Caco-2 (cell line): ENCODE measurements at regions not wholly inside any gene's neighbourhood (a gene's known extent, or its start where the extent isn't known, plus 50 kb on each side); places are given as distances from the start of the nearest gene placed in this dataset.

Experiments
- BruUV-seq: library from RNA; stranded (reverse); fragments of 400-500 nt; replicated peaks from 2 replicates; lab custom pipeline; 2021; lab: Mats Ljungman, UMichigan
- CTCF ChIA-PET: fragments of 300-600 bp; sonication (Branson Sonifier 250); formaldehyde crosslinking; loops from one replicate; lab custom pipeline; 2022; ENCODE audit warnings: antibody characterized with exemption; lab: Charles Lee
- POLR2A ChIA-PET: fragments of 300-600 bp; sonication (Branson Sonifier 250); formaldehyde crosslinking; loops from one replicate; lab custom pipeline; 2022; ENCODE audit warnings: antibody characterized with exemption; lab: Charles Lee
- DNase-seq, 2 experiments: peaks; one replicate each; pipeline versions ENCODE4 v3.0.0 to v3.0.0-alpha.2; 2020 to 2022
- H3K27me3 ChIP-seq: replicated peaks from 2 replicates; pipeline ENCODE4 v1.6.0; 2011; ENCODE audit warnings: low read length; ENCODE audit not compliant: control insufficient read depth, insufficient read depth
- H3K36me3 ChIP-seq: 2 replicates; pipeline ENCODE4 v1.5.1; 2011; ENCODE audit warnings: low read length; ENCODE audit not compliant: control insufficient read depth, insufficient read depth
- H3K4me1 ChIP-seq: fragments of 250-450 bp; sonication (Bioruptor Pico); 2 replicates; pipeline ENCODE4 v1.5.1; 2020; ENCODE audit warnings: mild to moderate bottlenecking
- H3K4me3 ChIP-seq: 2 replicates; pipeline ENCODE4 v1.5.1; 2011; ENCODE audit warnings: low read depth, mild to moderate bottlenecking, control low read depth, low read length
- H3K9me3 ChIP-seq: fragments of 250-450 bp; sonication (Bioruptor Pico); 2 replicates; pipeline ENCODE4 v1.5.1; 2020; ENCODE audit warnings: mild to moderate bottlenecking, moderate library complexity
- H3K27ac Mint-ChIP-seq: one replicate; pipeline ENCODE4 v1.8.0; 2022; ENCODE audit warnings: mixed read lengths; ENCODE audit not compliant: unreplicated experiment
- H3K27me3 Mint-ChIP-seq: one replicate; pipeline ENCODE4 v1.8.0; 2022; ENCODE audit warnings: mixed read lengths; ENCODE audit not compliant: insufficient read depth, unreplicated experiment
- H3K36me3 Mint-ChIP-seq: one replicate; pipeline ENCODE4 v1.8.0; 2022; ENCODE audit warnings: mild to moderate bottlenecking, mixed read lengths; ENCODE audit not compliant: insufficient read depth, unreplicated experiment
- H3K4me1 Mint-ChIP-seq: one replicate; pipeline ENCODE4 v1.8.0; 2022; ENCODE audit warnings: low read depth, mixed read lengths; ENCODE audit not compliant: unreplicated experiment
- H3K4me3 Mint-ChIP-seq: one replicate; pipeline ENCODE4 v1.8.0; 2022; ENCODE audit warnings: mild to moderate bottlenecking, moderate library complexity, mixed read lengths; ENCODE audit not compliant: unreplicated experiment
- H3K9me3 Mint-ChIP-seq: one replicate; pipeline ENCODE4 v1.8.0; 2022; ENCODE audit warnings: mixed read lengths; ENCODE audit not compliant: unreplicated experiment
- intact Hi-C: fragments of 100-400 bp; cut with micrococcal nuclease; formaldehyde crosslinking; loops from one replicate; pipeline ENCODE4 v1.10.0; 2022; ENCODE audit not compliant: unreplicated experiment
- TF ChIP-seq, protein P1 (sequence below), 2 experiments: fragments of 200-600 bp in 1 of 2; IDR thresholded peaks; 1 replicate in 1 of 2; 2 replicates in 1 of 2; pipeline versions ENCODE4 v1.5.1 to v1.8.0; 2011 to 2022; ENCODE audit warnings: antibody characterized with exemption in 1 of 2, control low read depth in 1 of 2, inconsistent platforms in 1 of 2, low read depth in 1 of 2, low read length in 1 of 2, mild to moderate bottlenecking in 1 of 2, moderate library complexity in 1 of 2; ENCODE audit not compliant: insufficient read depth in 1 of 2, severe bottlenecking in 1 of 2, unreplicated experiment in 1 of 2

DNA sequence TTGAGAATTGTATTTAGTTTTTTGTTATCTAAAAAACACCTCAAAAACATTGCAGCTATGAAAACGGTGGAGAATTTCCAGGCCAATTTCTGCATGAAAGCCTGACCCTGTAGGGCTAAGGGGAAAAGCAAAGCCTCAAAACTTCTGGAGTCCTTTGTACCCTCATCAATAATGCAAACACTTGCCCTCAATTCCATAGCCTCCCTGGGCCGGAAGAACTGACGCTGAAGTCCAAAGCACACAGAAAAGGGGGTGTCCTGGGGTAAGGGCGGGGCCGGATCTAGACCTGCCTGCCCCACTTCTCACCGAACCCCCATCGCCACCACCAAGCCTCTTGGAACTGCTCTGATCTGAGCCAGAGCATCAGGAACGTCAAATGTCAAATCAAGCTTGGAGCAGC, 173.9 kb upstream of the S100G start:
- BruUV-seq, result no TSS peak
- no peak for DNase-seq
- no peaks in the 10 kb centered on the region for H3K4me1 ChIP-seq
- Mint-ChIP-seq H3K4me1 (no peaks in the 10 kb centered on the region), H3K9me3 (no peaks in the 10 kb centered on the region), H3K36me3 (peaks cover 6% of the 10 kb centered on the region), H3K27me3 (no peaks in the 10 kb centered on the region), H3K4me3 (no peak overlapping the region), H3K27ac (no peak overlapping the region)
- no peak overlapping the region for H3K4me3 ChIP-seq
- CTCF ChIA-PET, result no interaction called here
- TF ChIP-seq, protein P1, sequence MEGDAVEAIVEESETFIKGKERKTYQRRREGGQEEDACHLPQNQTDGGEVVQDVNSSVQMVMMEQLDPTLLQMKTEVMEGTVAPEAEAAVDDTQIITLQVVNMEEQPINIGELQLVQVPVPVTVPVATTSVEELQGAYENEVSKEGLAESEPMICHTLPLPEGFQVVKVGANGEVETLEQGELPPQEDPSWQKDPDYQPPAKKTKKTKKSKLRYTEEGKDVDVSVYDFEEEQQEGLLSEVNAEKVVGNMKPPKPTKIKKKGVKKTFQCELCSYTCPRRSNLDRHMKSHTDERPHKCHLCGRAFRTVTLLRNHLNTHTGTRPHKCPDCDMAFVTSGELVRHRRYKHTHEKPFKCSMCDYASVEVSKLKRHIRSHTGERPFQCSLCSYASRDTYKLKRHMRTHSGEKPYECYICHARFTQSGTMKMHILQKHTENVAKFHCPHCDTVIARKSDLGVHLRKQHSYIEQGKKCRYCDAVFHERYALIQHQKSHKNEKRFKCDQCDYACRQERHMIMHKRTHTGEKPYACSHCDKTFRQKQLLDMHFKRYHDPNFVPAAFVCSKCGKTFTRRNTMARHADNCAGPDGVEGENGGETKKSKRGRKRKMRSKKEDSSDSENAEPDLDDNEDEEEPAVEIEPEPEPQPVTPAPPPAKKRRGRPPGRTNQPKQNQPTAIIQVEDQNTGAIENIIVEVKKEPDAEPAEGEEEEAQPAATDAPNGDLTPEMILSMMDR (IDR thresholded peaks at IDR 0.05; ENCODE audit: insufficient read depth in 1 of 2, low read depth in 1 of 2, low read length in 1 of 2, severe bottlenecking in 1 of 2, unreplicated experiment in 1 of 2), result no peak
- H3K9me3 ChIP-seq, result no peaks in the 10 kb centered on the region
- POLR2A ChIA-PET, result no interaction called here
- no peaks in the 10 kb centered on the region for H3K27me3 ChIP-seq
- no peaks in the 10 kb centered on the region for H3K36me3 ChIP-seq
- intact Hi-C loops, result no loop called here

GRCh38 chrX:16476692-16477091, 173.3 kb upstream of the S100G start:
- no peak overlapping the region for H3K4me3 ChIP-seq
- intact Hi-C loops, result no loop called here
- Mint-ChIP-seq H3K27ac (no peak overlapping the region), H3K9me3 (no peaks in the 10 kb centered on the region), H3K27me3 (no peaks in the 10 kb centered on the region), H3K4me3 (no peak overlapping the region), H3K4me1 (no peaks in the 10 kb centered on the region), H3K36me3 (peaks cover 6% of the 10 kb centered on the region)
- no peaks in the 10 kb centered on the region for H3K36me3 ChIP-seq
- no peaks in the 10 kb centered on the region for H3K9me3 ChIP-seq
- no peaks in the 10 kb centered on the region for H3K27me3 ChIP-seq
- TF ChIP-seq, protein P1 (IDR thresholded peaks at IDR 0.05; ENCODE audit: insufficient read depth in 1 of 2, low read depth in 1 of 2, low read length in 1 of 2, severe bottlenecking in 1 of 2, unreplicated experiment in 1 of 2), result no peak
- DNase-seq, result no peak
- ChIA-PET POLR2A (no interaction called here), CTCF (no interaction called here)
- no TSS peak for BruUV-seq
- H3K4me1 ChIP-seq, result no peaks in the 10 kb centered on the region

GRCh38 chrX:16479206-16479869, 170.6 kb upstream of the S100G start:
- intact Hi-C loops, result no loop called here
- no peak for DNase-seq
- Histone ChIP-seq H3K9me3 (no peaks in the 10 kb centered on the region), H3K27me3 (no peaks in the 10 kb centered on the region), H3K4me1 (no peaks in the 10 kb centered on the region), H3K4me3 (no peak overlapping the region), H3K36me3 (no peaks in the 10 kb centered on the region)
- ChIA-PET POLR2A (no interaction called here), CTCF (no interaction called here)
- peaks cover 11% of the 10 kb centered on the region for H3K36me3 Mint-ChIP-seq
- H3K9me3 Mint-ChIP-seq, result no peaks in the 10 kb centered on the region
- H3K27ac Mint-ChIP-seq, result no peak overlapping the region
- H3K27me3 Mint-ChIP-seq, result no peaks in the 10 kb centered on the region
- H3K4me1 Mint-ChIP-seq, result no peaks in the 10 kb centered on the region
- TF ChIP-seq, protein P1 (IDR thresholded peaks at IDR 0.05; ENCODE audit: insufficient read depth in 1 of 2, low read depth in 1 of 2, low read length in 1 of 2, severe bottlenecking in 1 of 2, unreplicated experiment in 1 of 2), result no peak
- BruUV-seq, result no TSS peak
- H3K4me3 Mint-ChIP-seq, result no peak overlapping the region
